Parathyroid adenoma (tissue), 2 donors: ENCODE measurements at regions not wholly inside any gene's neighbourhood (a gene's known extent, or its start where the extent isn't known, plus 50 kb on each side); places are given as distances from the start of the nearest gene placed in this dataset.

Experiments used
- H2AFZ ChIP-seq: fragments of 300-600 bp; sonication (generic); one replicate; pipeline ENCODE4 v1.7.0; 2017; ENCODE audit warnings: antibody characterized with exemption, mild to moderate bottlenecking
- H3K27ac ChIP-seq: fragments of 300-600 bp; sonication (generic); one replicate; pipeline ENCODE4 v1.7.0; 2017
- H3K27me3 ChIP-seq: fragments of 300-600 bp; sonication (generic); one replicate; pipeline ENCODE4 v1.7.0; 2017; ENCODE audit warnings: low read length; ENCODE audit not compliant: control insufficient read depth, insufficient read depth
- H3K36me3 ChIP-seq: fragments of 300-600 bp; sonication (generic); one replicate; pipeline ENCODE4 v1.7.0; 2017; ENCODE audit warnings: low read length; ENCODE audit not compliant: control insufficient read depth, insufficient read depth
- H3K4me1 ChIP-seq: fragments of 300-600 bp; sonication (generic); one replicate; pipeline ENCODE4 v1.7.0; 2017; ENCODE audit warnings: control low read depth
- H3K4me2 ChIP-seq: fragments of 300-600 bp; sonication (generic); one replicate; pipeline ENCODE4 v1.7.0; 2017; ENCODE audit warnings: low read length
- H3K4me3 ChIP-seq: fragments of 300-600 bp; sonication (generic); one replicate; pipeline ENCODE4 v1.7.0; 2017; ENCODE audit warnings: low read depth, low read length
- H3K79me2 ChIP-seq: fragments of 300-600 bp; sonication (generic); one replicate; pipeline ENCODE4 v1.7.0; 2017; ENCODE audit warnings: control low read depth
- H3K9ac ChIP-seq: fragments of 300-600 bp; sonication (generic); one replicate; pipeline ENCODE4 v1.7.0; 2017; ENCODE audit warnings: mild to moderate bottlenecking
- H3K9me3 ChIP-seq: fragments of 300-600 bp; sonication (generic); one replicate; pipeline ENCODE4 v1.7.0; 2017; ENCODE audit warnings: low read length; ENCODE audit not compliant: control insufficient read depth
- TF ChIP-seq, protein P1 (sequence below): fragments of 300-600 bp; sonication (generic); IDR thresholded peaks from one replicate; pipeline ENCODE4 v1.7.0; 2017; ENCODE audit warnings: antibody characterized with exemption, mild to moderate bottlenecking
- donor health status: primary hyperparathyroidism.

DNA sequence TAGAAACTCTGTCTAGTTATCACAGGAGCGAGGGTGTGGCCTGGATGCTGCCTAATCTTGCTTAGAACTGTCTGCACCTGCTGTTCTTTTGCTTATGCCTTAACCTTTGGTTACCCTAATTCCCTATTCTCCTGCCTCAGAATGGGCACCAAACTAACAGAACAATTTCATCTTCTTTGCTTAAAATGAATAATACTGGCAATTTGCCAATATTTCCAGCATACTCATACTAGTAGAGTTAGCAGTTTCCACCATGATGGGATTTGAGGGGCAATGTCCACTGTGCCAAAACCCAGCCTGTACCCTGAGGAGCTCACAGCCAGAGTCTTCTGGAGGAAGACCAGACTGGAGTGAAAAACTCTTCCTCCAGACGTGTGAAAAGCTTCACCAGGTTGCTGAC is 136.4 kb downstream of the RPS29 start:
- H3K4me1 ChIP-seq: no peaks in the 10 kb centered on the region
- H3K27me3 ChIP-seq: no peaks in the 10 kb centered on the region
- H3K4me2 ChIP-seq: no peak overlapping the region
- H2AFZ ChIP-seq: no peak overlapping the region
- H3K27ac ChIP-seq: no peak overlapping the region
- TF ChIP-seq, protein P1, sequence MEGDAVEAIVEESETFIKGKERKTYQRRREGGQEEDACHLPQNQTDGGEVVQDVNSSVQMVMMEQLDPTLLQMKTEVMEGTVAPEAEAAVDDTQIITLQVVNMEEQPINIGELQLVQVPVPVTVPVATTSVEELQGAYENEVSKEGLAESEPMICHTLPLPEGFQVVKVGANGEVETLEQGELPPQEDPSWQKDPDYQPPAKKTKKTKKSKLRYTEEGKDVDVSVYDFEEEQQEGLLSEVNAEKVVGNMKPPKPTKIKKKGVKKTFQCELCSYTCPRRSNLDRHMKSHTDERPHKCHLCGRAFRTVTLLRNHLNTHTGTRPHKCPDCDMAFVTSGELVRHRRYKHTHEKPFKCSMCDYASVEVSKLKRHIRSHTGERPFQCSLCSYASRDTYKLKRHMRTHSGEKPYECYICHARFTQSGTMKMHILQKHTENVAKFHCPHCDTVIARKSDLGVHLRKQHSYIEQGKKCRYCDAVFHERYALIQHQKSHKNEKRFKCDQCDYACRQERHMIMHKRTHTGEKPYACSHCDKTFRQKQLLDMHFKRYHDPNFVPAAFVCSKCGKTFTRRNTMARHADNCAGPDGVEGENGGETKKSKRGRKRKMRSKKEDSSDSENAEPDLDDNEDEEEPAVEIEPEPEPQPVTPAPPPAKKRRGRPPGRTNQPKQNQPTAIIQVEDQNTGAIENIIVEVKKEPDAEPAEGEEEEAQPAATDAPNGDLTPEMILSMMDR: no peak
- H3K79me2 ChIP-seq: no peaks in the 10 kb centered on the region
- no peak overlapping the region for H3K4me3 ChIP-seq
- H3K9me3 ChIP-seq: no peaks in the 10 kb centered on the region
- no peak overlapping the region for H3K9ac ChIP-seq
- H3K36me3 ChIP-seq: no peaks in the 10 kb centered on the region

DNA sequence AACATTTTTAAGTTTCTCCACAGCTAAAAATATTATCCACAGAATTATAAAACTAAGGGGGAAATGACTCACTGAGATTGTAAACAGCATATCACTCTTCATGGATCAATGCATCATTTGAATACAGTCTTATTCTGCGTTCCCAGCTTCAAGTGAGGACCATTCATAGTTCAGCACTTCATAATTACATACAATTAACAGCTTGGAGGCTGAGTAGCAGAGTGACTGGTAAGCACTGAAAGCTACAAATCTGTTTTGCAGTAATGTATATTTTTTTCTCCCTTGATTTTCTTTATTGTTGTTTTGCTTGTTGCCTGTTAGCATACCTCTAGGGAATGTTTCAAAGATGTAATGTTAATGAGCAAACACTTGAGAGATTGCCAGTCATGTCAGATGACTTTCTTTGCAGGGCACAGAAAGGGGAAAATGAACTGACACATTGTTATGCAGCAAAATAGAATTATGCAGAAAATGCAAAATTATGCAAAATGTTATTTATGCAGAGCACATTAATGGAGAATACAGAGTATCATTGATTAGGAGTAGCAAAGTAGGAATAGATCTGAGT is 138.6 kb downstream of the RPS29 start:
- no peak overlapping the region for H3K4me2 ChIP-seq
- no peaks in the 10 kb centered on the region for H3K36me3 ChIP-seq
- no peak overlapping the region for H3K27ac ChIP-seq
- H3K9ac ChIP-seq: no peak overlapping the region
- H3K9me3 ChIP-seq: no peaks in the 10 kb centered on the region
- no peak overlapping the region for H3K4me3 ChIP-seq
- no peaks in the 10 kb centered on the region for H3K4me1 ChIP-seq
- no peaks in the 10 kb centered on the region for H3K27me3 ChIP-seq
- TF ChIP-seq, protein P1: no peak
- H3K79me2 ChIP-seq: no peaks in the 10 kb centered on the region
- H2AFZ ChIP-seq: no peak overlapping the region

- no peaks in the 10 kb centered on the region for H3K79me2 ChIP-seq
- no peaks in the 10 kb centered on the region for H3K36me3 ChIP-seq
- no peaks in the 10 kb centered on the region for H3K9me3 ChIP-seq
- H3K27ac ChIP-seq: no peak overlapping the region
- no peak overlapping the region for H2AFZ ChIP-seq
- H3K4me3 ChIP-seq: no peak overlapping the region
- H3K9ac ChIP-seq: no peak overlapping the region
- H3K4me1 ChIP-seq: no peaks in the 10 kb centered on the region
- H3K27me3 ChIP-seq: no peaks in the 10 kb centered on the region
- no peak overlapping the region for H3K4me2 ChIP-seq
- TF ChIP-seq, protein P1: no peak
Measured at GRCh38 chr14:49446801-49447200, 139.4 kb downstream of the RPS29 start.

DNA sequence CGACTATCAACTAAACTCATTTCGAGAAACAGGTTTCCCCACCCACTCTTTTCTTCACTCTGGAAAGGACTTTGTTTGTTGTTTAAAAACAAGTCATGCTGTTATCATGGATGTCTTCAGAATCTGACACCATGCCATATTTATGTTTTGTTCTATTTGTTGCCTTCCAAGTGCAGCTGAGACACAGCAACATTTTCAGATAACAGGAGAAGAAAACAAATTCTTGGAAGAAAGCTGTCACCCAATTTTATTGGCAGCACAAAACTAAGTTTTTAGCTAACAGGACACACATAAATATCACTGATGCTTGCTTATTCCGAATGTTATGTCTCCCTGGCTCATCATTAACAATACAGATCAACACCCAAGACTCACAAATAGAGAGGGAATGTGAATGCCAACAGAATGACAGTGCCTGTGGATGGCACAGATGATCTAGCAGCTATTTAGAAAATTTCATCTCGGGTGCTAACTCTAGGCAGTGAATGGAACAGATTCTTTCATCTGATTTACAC is 147.9 kb downstream of the RPS29 start:
- peaks cover 3% of the 10 kb centered on the region for H3K9me3 ChIP-seq
- no peak overlapping the region for H3K27ac ChIP-seq
- H3K27me3 ChIP-seq: no peaks in the 10 kb centered on the region
- H3K79me2 ChIP-seq: no peaks in the 10 kb centered on the region
- no peak overlapping the region for H2AFZ ChIP-seq
- TF ChIP-seq, protein P1: no peak
- no peak overlapping the region for H3K4me2 ChIP-seq
- H3K9ac ChIP-seq: no peak overlapping the region
- H3K4me1 ChIP-seq: no peaks in the 10 kb centered on the region
- H3K36me3 ChIP-seq: no peaks in the 10 kb centered on the region
- no peak overlapping the region for H3K4me3 ChIP-seq

DNA sequence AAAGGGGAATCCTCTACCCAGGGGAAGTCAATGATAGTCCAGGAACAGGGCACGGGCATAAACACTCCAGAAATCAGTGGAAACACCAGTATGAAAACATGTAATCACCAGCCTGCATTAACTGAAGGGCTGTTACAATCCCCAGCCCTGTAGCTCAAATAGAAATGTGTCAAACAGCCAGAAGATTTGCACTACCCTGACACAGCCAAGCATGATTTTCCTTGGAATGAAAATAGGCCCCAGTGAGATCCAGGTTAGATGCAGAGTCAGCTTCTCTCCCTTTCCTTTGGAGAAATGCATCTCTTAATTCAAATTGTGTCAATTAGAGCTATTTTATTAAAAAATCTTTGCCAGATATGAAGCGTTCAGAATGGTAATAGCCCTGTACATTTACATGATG is 158.1 kb downstream of the RPS29 start:
- Histone ChIP-seq H3K9ac (no peak overlapping the region), H3K4me1 (no peaks in the 10 kb centered on the region), H3K36me3 (no peaks in the 10 kb centered on the region), H3K4me2 (no peak overlapping the region), H3K4me3 (no peak overlapping the region), H3K27ac (no peak overlapping the region), H3K27me3 (no peaks in the 10 kb centered on the region), H3K79me2 (no peaks in the 10 kb centered on the region), H3K9me3 (no peaks in the 10 kb centered on the region), H2AFZ (no peak overlapping the region)
- TF ChIP-seq, protein P1: no peak
